C4-2B (cell line): ENCODE measurements at regions not wholly inside any gene's neighbourhood (a gene's known extent, or its start where the extent isn't known, plus 50 kb on each side); places are given as distances from the start of the nearest gene placed in this dataset.

Source experiments
- H3K27ac ChIP-seq: fragments of 450-650 bp; 2 replicates; pipeline ENCODE4 v1.5.1; 2017
- CTCF ChIP-seq: fragments of 450-650 bp; conservative IDR thresholded peaks from 2 replicates; pipeline ENCODE4 v1.5.1; 2017; ENCODE audit warnings: mild to moderate bottlenecking
- ZFX ChIP-seq: fragments of 450-650 bp; IDR thresholded peaks from 2 replicates; pipeline ENCODE4 v1.6.1; 2017

- TF ChIP-seq CTCF (no peak), ZFX (no peak)
- H3K27ac ChIP-seq: no peak overlapping the region
Observed at GRCh38 chr22:49372111-49372529, 455.6 kb downstream of the BRD1 start.

DNA sequence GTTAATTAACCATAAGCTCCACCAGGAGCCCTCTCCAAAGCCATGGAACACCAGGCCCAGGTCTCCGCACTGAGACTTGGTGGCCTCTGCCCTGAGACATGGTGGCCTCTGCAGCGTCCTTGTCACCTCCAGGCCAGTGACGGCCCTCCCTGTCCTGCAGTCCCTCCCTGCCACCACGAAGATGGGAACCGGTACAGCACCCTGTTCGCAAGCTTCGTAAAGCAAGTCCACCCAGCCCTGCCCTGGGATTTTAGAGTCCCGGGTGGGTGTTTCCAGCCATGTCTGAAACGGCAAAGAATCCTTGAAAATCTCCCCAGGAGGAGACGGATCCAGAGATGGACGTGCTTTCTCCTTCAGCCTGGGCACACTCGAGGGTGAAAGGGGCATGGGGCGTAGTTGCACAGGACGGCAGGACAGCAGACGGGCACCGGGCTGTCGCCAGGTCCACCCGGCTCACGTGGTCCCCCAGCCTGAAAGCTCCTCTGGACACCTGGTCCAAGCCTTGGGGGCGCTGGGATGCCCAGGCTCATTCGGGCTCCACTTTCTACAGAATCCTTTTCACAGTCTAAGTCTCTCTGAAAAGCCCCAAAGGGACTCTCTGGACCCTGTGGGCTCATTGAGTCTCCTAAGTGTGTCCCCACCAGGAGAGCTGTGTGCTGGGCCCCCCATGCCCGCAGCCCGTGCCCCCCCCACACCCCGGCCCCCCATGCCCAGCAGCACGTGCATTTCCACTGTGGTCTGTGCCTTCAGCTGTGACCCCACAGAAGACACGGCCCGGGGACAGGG is 456.2 kb downstream of the BRD1 start:
- no peak overlapping the region for H3K27ac ChIP-seq
- TF ChIP-seq CTCF (no peak), ZFX (no peak)

GRCh38 chr22:49370627-49371301 is 456.9 kb downstream of the BRD1 start:
- H3K27ac ChIP-seq: no peak overlapping the region
- TF ChIP-seq CTCF: no peak
- TF ChIP-seq ZFX: no peak

GRCh38 chr22:49369726-49370626 is 457.7 kb downstream of the BRD1 start:
- TF ChIP-seq CTCF (no peak), ZFX (no peak)
- H3K27ac ChIP-seq: no peak overlapping the region

DNA sequence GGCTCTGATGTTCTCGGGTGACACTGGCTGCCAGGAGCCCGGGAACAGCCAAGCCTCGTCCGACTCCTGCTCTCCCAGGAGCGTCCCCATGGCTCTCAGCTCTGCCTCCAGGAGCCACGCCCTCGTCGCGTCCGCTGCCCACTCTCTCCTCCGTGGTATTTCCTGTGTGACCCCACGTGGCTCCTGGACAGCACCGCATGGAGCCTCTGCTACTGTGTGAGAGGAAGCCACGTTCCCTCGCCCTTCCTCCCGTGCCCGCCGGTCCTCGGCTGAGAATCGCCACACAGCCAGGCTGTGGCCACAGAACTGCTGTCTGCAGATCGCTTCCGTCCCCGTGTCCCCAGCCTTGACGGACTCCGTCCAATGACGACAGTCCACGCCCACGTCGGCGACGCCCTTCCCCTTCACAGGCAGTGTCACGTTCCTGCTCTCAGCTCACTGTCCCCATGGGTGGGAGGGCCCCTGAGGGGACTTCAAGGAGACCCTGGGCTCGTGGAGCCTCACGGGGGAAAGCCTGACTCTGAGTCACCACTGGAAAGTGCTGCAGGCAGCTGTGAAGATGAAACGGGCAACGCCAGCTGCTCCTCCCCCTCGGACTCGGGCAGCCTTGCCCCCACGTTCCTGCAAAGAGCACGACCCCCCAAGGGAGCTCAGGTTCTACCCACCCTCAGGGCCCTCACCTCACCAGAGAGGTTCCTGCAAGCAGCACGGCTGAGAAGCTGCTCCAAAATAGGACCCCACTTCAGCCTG is 458.5 kb downstream of the BRD1 start:
- no peak overlapping the region for H3K27ac ChIP-seq
- TF ChIP-seq CTCF: no peak
- TF ChIP-seq ZFX: no peak

GRCh38 chr22:49368221-49368975 is 459.3 kb downstream of the BRD1 start:
- H3K27ac ChIP-seq: no peak overlapping the region

More at GRCh38 chr22:49368221-49368975, 459.3 kb downstream of the BRD1 start:
- TF ChIP-seq CTCF: no peak
- no peak for TF ChIP-seq ZFX
